Tibial nerve (tissue), 4 donors: ENCODE measurements at regions not wholly inside any gene's neighbourhood (a gene's known extent, or its start where the extent isn't known, plus 50 kb on each side); places are given as distances from the start of the nearest gene placed in this dataset.

Source experiments
- EP300 ChIP-seq, 2 donors: sonication (generic); formaldehyde crosslinking; IDR thresholded peaks; one replicate each; pipeline ENCODE4 v1.6.1; 2017; ENCODE audit warnings: antibody characterized with exemption in 2 of 2, mild to moderate bottlenecking in 1 of 2
- POLR2A ChIP-seq, 2 donors: fragments of 450-650 bp; IDR thresholded peaks; one replicate each; pipeline ENCODE4 v1.6.1; 2017; ENCODE audit warnings: antibody characterized with exemption in 2 of 2, mild to moderate bottlenecking in 2 of 2, moderate library complexity in 2 of 2
- TF ChIP-seq, protein P1 (sequence below), 5 experiments: fragments of 200-600 bp in 3 of 5; fragments of 450-650 bp in 2 of 5; sonication (generic) in 3 of 5; IDR thresholded peaks; one replicate each; pipeline ENCODE4 v1.5.1; 2016 to 2019; ENCODE audit warnings: antibody characterized with exemption in 5 of 5, mild to moderate bottlenecking in 3 of 5, moderate library complexity in 2 of 5

DNA sequence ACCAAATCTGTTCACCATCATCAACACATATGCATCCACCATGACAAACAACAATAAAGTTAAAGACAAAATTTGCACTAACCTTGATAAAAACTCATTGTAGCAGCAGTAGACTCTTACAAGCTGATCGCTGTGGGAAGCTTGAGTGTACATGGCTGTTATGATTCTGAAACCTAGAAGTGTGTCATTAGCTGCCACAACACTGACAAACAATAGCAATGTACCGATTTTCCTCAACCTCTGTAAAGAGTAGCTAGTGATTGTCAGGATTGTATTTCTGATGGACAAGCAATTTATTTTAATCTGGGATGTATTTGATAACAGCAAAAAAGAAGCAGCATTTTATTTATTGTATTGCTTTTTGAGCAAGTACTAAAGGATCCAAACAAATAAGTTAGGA is 1357.7 kb downstream of the ROBO1 start:
- TF ChIP-seq, protein P1, sequence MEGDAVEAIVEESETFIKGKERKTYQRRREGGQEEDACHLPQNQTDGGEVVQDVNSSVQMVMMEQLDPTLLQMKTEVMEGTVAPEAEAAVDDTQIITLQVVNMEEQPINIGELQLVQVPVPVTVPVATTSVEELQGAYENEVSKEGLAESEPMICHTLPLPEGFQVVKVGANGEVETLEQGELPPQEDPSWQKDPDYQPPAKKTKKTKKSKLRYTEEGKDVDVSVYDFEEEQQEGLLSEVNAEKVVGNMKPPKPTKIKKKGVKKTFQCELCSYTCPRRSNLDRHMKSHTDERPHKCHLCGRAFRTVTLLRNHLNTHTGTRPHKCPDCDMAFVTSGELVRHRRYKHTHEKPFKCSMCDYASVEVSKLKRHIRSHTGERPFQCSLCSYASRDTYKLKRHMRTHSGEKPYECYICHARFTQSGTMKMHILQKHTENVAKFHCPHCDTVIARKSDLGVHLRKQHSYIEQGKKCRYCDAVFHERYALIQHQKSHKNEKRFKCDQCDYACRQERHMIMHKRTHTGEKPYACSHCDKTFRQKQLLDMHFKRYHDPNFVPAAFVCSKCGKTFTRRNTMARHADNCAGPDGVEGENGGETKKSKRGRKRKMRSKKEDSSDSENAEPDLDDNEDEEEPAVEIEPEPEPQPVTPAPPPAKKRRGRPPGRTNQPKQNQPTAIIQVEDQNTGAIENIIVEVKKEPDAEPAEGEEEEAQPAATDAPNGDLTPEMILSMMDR (IDR thresholded peaks at IDR 0.05): no peak
- TF ChIP-seq POLR2A (IDR thresholded peaks at IDR 0.05) (no peak), EP300 (IDR thresholded peaks at IDR 0.05) (no peak)
